SK-N-SH treated with all-trans-retinoic acid at 6 μM for 48 hours (cell line): ENCODE measurements at regions not wholly inside any gene's neighbourhood (a gene's known extent, or its start where the extent isn't known, plus 50 kb on each side); places are given as distances from the start of the nearest gene placed in this dataset.

ENCODE experiments used
- ARNTL ChIP-seq: fragments of 450-650 bp; formaldehyde crosslinking; IDR thresholded peaks from 2 replicates; pipeline ENCODE4 v1.5.0; 2020; ENCODE audit warnings: low read depth, mild to moderate bottlenecking, moderate library complexity, borderline replicate concordance
- CSDC2 ChIP-seq: fragments of 250-450 bp; sonication (Bioruptor Pico); IDR thresholded peaks from 2 replicates; pipeline ENCODE4 v1.5.0; 2020; ENCODE audit warnings: mild to moderate bottlenecking, moderate library complexity
- OSR1 ChIP-seq: fragments of 250-450 bp; sonication (Bioruptor Pico); IDR thresholded peaks from 2 replicates; pipeline ENCODE4 v1.8.0; 2022; ENCODE audit warnings: moderate library complexity, mild to moderate bottlenecking, inconsistent platforms
- PPARA ChIP-seq: fragments of 250-450 bp; sonication (Bioruptor Pico); IDR thresholded peaks from 2 replicates; pipeline ENCODE4 v1.5.0; 2020; ENCODE audit warnings: mild to moderate bottlenecking, borderline replicate concordance
- ZFP3 ChIP-seq: fragments of 250-450 bp; sonication (Bioruptor Pico); IDR thresholded peaks from 2 replicates; pipeline ENCODE4 v1.5.0; 2020; ENCODE audit warnings: mild to moderate bottlenecking, moderate library complexity
- TF ChIP-seq, protein P1 (sequence below): fragments of 250-450 bp; sonication (Bioruptor Pico); IDR thresholded peaks from 2 replicates; pipeline ENCODE4 v1.8.0; 2020; ENCODE audit warnings: mild to moderate bottlenecking, moderate library complexity, borderline replicate concordance
- TF ChIP-seq, protein P2 (sequence below): fragments of 250-450 bp; sonication (Bioruptor Pico); IDR thresholded peaks from 2 replicates; pipeline ENCODE4 v1.5.0; 2020; ENCODE audit warnings: mild to moderate bottlenecking, moderate library complexity
- TF ChIP-seq, protein P3 (sequence below): fragments of 250-450 bp; sonication (Bioruptor Pico); IDR thresholded peaks from 2 replicates; pipeline ENCODE4 v1.8.0; 2021; ENCODE audit warnings: low read depth, mild to moderate bottlenecking, moderate library complexity, borderline replicate concordance

DNA sequence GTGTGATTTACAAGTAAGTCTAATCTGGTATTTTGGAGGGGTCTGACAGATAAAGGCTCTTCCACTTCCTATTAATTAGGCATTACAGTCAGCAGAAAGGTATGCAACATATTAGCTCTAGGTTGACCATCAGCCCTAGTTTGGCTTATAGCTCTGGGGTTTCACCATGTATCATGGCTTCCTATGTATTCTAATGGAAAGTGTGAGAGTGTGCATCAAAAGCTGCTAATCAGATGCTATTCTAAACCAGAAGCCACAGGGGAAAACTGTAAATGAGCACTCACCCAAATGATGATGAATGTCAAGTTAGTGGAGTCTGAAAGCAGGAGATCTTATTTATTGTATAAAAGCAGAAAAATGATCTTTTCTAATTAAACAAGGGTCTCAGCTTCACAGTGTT is 149.2 kb upstream of the MITF start:
- TF ChIP-seq, protein P1, sequence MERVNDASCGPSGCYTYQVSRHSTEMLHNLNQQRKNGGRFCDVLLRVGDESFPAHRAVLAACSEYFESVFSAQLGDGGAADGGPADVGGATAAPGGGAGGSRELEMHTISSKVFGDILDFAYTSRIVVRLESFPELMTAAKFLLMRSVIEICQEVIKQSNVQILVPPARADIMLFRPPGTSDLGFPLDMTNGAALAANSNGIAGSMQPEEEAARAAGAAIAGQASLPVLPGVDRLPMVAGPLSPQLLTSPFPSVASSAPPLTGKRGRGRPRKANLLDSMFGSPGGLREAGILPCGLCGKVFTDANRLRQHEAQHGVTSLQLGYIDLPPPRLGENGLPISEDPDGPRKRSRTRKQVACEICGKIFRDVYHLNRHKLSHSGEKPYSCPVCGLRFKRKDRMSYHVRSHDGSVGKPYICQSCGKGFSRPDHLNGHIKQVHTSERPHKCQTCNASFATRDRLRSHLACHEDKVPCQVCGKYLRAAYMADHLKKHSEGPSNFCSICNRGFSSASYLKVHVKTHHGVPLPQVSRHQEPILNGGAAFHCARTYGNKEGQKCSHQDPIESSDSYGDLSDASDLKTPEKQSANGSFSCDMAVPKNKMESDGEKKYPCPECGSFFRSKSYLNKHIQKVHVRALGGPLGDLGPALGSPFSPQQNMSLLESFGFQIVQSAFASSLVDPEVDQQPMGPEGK: no peak
- TF ChIP-seq, protein P2, sequence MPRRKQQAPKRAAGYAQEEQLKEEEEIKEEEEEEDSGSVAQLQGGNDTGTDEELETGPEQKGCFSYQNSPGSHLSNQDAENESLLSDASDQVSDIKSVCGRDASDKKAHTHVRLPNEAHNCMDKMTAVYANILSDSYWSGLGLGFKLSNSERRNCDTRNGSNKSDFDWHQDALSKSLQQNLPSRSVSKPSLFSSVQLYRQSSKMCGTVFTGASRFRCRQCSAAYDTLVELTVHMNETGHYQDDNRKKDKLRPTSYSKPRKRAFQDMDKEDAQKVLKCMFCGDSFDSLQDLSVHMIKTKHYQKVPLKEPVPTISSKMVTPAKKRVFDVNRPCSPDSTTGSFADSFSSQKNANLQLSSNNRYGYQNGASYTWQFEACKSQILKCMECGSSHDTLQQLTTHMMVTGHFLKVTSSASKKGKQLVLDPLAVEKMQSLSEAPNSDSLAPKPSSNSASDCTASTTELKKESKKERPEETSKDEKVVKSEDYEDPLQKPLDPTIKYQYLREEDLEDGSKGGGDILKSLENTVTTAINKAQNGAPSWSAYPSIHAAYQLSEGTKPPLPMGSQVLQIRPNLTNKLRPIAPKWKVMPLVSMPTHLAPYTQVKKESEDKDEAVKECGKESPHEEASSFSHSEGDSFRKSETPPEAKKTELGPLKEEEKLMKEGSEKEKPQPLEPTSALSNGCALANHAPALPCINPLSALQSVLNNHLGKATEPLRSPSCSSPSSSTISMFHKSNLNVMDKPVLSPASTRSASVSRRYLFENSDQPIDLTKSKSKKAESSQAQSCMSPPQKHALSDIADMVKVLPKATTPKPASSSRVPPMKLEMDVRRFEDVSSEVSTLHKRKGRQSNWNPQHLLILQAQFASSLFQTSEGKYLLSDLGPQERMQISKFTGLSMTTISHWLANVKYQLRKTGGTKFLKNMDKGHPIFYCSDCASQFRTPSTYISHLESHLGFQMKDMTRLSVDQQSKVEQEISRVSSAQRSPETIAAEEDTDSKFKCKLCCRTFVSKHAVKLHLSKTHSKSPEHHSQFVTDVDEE: no peak
- TF ChIP-seq CSDC2 (CRISPR knock-in tag): no peak
- no peak for TF ChIP-seq OSR1 (CRISPR knock-in tag)
- TF ChIP-seq PPARA: no peak
- TF ChIP-seq ZFP3 (CRISPR knock-in tag): no peak
- no peak for TF ChIP-seq ARNTL
- TF ChIP-seq, protein P3, sequence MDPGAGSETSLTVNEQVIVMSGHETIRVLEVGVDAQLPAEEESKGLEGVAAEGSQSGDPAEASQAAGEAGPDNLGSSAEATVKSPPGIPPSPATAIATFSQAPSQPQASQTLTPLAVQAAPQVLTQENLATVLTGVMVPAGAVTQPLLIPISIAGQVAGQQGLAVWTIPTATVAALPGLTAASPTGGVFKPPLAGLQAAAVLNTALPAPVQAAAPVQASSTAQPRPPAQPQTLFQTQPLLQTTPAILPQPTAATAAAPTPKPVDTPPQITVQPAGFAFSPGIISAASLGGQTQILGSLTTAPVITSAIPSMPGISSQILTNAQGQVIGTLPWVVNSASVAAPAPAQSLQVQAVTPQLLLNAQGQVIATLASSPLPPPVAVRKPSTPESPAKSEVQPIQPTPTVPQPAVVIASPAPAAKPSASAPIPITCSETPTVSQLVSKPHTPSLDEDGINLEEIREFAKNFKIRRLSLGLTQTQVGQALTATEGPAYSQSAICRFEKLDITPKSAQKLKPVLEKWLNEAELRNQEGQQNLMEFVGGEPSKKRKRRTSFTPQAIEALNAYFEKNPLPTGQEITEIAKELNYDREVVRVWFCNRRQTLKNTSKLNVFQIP (CRISPR knock-in tag): no peak
